ENCODE measurements at regions not wholly inside any gene's neighbourhood (a gene's known extent, or its start where the extent isn't known, plus 50 kb on each side); places are given as distances from the start of the nearest gene placed in this dataset.

DNA sequence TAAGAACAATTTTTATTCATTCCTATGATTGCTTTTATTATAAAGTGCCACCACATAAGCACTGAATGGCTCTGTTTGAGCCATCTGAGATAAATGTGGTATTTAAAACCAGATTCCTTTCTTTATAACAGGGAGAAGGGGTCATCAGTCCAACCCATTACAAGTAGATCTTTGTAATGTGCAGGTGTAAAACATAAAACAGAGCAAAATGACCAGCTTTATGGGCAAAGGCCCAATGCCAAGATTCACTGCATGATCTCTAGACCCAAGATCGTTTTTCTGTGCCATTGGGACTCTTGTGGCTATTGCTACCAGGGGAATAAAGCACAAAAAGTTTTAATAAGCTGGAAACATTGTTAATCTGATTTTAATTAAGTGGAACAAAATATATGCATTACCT is 469.9 kb downstream of the PRR16 start:
- TF ChIP-seq CHD2 (IDR thresholded peaks at IDR 0.05; ENCODE audit: low read length, partially characterized antibody): no peak
- no peak for TF ChIP-seq RXRA (IDR thresholded peaks at IDR 0.05; ENCODE audit: borderline replicate concordance, low read depth)

All from SK-N-SH (cell line).